B cell (primary cell): ENCODE measurements at regions not wholly inside any gene's neighbourhood (a gene's known extent, or its start where the extent isn't known, plus 50 kb on each side); places are given as distances from the start of the nearest gene placed in this dataset.

Experiments
- EZH2 ChIP-seq: IDR thresholded peaks from 2 replicates; pipeline ENCODE4 v1.6.1; 2012; ENCODE audit warnings: borderline replicate concordance, low read depth, mild to moderate bottlenecking, moderate library complexity, low read length; ENCODE audit not compliant: insufficient read depth, poor library complexity, severe bottlenecking
- TF ChIP-seq, protein P1 (sequence below): fragments of 200-600 bp; IDR thresholded peaks from one replicate; pipeline ENCODE4 v1.8.0; 2022; ENCODE audit warnings: antibody characterized with exemption, mild to moderate bottlenecking

GRCh38 chr4:45442466-45442865 lies 681.4 kb downstream of the GABRG1 start:
- no peak for TF ChIP-seq EZH2
- TF ChIP-seq, protein P1, sequence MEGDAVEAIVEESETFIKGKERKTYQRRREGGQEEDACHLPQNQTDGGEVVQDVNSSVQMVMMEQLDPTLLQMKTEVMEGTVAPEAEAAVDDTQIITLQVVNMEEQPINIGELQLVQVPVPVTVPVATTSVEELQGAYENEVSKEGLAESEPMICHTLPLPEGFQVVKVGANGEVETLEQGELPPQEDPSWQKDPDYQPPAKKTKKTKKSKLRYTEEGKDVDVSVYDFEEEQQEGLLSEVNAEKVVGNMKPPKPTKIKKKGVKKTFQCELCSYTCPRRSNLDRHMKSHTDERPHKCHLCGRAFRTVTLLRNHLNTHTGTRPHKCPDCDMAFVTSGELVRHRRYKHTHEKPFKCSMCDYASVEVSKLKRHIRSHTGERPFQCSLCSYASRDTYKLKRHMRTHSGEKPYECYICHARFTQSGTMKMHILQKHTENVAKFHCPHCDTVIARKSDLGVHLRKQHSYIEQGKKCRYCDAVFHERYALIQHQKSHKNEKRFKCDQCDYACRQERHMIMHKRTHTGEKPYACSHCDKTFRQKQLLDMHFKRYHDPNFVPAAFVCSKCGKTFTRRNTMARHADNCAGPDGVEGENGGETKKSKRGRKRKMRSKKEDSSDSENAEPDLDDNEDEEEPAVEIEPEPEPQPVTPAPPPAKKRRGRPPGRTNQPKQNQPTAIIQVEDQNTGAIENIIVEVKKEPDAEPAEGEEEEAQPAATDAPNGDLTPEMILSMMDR: no peak
